NCI-H748 (cell line): ENCODE measurements at regions not wholly inside any gene's neighbourhood (a gene's known extent, or its start where the extent isn't known, plus 50 kb on each side); places are given as distances from the start of the nearest gene placed in this dataset.

Experiments
- DNase-seq: peaks from one replicate; lab custom pipeline; 2025; ENCODE audit not compliant: unreplicated experiment; lab: John Stamatoyannopoulos, UW

DNA sequence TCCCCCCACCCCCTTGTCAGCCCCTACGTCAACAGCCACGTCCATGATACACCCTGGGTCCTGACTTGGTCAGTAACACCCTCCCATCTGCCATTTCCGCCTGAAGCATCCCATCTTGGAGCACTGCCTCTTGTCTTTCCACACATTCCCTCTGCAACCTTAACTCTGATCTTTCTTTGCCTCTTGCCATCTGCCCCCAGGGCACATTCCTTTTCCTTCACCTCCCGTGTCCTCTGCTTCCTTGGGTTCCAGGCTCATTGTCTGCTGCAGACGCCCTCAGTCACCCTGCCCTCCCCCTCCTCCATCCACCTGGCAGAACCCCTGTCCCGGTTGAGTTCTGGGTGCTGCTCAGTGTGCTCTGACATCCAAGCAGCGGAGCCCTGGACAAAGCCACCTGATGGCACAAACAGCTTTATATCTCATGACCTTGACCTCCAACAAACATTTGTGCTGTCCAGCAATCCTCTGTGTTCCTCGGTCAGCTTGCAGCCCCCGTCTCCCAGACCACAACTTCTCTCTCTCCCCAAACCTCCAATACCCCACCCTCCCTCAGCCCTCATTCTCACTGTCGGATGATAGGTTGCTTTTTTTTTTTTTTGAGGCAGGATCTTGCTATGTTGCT is 97.7 kb upstream of the IER5L start:
- DNase-seq = no peak

DNA sequence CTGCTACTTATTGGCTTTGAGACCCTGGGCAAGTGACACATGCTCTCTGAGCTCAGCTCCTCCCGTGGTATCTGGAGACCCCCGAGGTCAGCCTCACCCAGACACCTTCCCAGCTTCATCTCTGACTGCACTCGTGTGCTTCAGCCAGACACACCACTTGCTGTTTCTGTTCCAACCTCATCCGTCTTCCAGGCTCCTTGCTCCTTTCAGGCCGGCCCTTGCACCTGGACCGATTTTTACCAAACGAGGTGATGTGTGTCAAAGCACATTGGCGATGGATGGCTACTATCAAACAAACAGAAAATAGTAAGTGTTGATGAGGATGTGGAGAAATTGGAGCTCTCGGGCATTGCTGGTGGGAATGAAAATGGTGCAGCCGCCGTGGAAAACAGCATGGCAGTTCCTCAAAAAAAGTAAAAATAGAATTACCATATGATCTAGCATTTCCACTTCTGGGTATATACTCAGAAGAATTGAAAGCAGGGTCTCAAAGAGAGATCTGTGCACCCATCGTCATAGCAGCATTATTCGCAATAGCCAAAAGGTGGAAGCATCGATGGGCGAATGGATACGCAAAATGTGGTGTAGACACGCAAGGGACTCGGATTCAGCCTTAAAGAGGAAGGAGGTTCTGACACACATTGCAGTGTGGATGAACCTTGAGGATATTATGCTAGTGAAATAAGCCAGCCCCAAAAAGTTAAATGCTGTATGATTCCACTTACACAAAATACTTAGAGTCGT is 96.1 kb upstream of the IER5L start:
- DNase-seq = no peak

DNA sequence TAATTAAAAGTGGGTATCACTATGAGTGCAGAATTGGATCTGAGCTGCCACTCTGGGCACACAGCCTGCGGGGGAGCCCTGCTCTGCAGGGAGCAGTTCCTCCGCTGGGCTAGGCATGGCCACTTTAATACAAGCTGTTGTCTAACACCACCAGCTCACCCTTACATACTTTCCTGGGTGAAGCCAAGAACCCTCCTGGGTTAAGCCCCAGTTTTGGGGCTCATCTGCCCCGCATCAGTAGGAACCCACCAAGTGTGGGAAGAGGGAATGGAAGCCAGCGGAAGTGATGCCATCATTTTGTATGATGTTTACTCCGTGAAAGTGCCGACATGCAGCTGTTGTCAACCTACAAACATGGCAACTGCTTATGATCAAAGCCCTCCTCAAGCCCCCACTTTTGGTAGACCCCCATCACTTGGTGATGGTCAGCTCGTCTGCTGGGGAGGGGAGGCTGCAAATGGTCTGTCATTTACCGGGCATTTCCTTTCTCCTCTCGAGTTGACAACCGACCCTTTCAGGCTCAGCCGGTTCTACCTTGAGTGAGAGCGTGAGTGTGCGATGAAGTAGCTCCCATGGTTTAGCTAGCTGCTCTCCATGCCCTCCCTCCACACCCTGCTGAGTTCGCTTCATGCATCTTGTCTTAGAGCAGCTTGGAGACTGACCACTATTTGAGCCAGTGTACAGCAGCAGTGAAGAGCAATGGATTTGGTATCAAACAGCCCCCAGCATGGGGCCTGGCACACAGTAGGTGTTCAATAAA is 95.3 kb upstream of the IER5L start:
- DNase-seq = no peak

DNA sequence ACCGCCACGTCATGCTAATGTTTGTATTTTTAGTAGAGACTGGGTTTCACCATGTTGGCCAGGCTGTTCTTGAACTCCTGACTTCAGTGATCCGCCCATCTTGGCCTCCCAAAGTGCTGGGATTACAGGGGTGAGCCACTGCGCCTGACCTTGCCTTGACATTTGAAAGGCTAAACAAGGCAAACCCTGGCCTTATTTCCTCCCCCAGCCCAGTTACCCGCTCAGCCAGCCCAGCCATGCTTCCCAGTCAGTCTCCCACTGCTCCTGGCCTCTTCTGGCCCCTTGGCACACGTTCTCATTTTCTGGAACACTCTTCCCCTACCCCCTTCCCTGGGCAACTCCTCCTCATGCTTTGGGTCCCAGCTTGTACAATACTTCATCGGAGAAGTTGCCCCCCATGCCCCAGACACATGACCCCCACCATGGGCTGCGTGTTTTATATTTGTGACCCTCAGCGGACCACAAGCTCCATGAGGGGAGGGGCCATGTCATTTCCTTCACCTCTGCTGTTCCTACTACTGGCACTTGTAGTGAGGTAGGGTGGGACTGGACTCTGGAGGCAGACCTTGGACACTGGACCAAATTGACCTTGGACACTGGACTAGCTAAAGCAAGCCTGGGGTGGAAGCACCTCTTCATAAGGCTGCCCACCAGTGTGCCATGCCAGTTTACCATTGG is 94.4 kb upstream of the IER5L start:
- DNase-seq = no peak

DNA sequence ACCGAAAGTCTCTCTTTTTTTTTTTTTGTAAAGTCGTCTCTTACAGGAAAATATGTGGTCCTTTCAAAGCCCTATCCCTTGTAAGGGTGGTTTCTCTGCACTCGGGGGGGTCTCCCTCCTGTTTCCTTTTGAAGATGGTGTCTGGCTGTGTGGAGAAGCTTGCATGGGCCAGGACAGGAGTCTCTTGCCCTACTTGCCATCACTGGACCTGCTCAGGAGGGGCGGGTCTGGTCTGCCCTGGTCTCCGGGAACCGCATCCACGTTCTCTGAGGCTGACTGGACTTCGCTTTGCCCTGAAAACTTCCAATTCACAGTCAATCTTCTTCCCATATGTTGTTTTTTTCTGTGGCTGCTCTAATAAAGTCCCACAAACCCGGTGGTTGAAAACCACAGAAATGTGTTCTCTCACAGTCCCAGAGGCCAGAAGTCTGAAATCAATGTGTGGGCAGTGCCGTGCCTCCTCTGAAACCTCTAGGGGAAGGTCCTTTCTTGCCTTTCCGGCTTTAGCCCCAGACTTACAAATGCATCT is 92.9 kb upstream of the IER5L start:
- no peak for DNase-seq

DNA sequence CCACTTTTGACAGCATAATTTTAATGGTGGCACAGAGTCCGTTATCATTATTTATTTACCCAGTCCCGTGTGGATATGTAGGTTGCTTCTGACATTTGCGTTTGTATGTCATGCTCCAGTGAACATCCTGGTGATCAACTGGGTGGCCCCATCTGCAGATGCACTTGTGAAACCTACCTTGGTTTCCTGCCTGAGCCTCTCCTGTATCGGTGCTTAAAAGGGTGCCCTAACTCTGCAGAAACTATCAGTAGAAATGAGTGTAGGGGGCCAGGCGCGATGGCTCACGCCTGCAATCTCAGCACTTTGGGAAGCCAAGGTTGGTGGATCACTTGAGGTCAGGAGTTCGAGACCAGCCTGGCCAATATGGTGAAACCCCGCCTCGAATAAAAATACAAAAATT is 92.1 kb upstream of the IER5L start:
- no peak for DNase-seq

DNA sequence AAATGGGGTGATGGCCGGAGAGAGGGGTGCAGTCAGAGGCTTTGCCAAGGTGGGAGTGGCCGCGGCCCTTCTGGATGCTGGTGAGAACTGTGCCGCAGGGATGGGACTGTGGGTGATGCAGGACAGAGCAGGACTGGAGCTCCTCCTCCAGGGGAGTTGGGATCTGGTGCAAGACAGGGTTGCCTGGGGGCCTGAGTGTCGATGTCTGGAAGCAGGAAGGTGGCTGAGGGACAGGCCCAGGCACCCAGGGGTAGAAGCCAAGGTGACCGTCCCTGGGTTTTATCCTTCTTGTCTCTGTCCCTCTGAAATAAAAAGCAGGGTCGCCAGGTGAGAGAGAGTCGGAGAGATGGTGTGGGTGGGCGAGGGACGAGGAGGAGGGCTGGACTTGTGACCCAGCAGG is 89.1 kb upstream of the IER5L start:
- no peak for DNase-seq

DNA sequence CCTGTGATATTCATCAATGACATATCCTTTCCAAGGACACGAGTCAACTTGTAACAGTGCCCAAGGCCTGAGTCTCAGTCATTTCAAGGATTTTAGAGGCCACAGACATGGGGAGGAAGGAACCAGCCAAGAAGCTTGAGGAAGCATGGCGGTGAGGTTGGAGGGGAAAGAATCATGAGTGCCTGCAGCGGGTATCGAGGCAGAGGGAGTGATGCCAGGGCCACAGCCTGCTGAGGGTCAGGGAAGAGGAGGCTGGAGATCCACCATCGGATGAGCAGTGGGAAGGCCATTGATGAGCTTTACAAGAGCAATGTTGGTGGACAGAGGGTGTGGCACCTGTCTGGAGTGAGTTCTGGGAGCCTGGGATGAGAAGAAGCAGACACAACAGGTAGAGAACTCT is 88.5 kb upstream of the IER5L start:
- no peak for DNase-seq

DNA sequence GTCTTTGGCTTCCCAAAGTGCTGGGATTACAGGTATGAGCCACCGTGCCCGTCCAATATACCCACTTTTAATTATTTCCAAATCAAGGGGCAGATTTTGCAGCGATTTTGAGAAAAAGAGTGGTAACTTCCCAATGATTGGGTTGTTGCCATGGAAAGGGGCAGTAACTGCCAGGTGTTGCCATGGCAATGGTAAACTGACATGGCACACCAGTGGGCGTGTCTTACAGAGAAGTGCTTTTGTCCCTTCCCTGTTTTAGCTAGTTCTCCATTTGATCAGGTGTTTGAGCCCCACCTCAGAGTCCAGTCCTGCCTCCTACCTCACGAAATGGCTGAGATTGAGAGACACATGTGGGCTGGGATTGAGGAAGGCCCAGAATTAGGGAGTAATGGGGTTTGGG is 86.3 kb upstream of the IER5L start:
- DNase-seq = peak; percentile 57

DNA sequence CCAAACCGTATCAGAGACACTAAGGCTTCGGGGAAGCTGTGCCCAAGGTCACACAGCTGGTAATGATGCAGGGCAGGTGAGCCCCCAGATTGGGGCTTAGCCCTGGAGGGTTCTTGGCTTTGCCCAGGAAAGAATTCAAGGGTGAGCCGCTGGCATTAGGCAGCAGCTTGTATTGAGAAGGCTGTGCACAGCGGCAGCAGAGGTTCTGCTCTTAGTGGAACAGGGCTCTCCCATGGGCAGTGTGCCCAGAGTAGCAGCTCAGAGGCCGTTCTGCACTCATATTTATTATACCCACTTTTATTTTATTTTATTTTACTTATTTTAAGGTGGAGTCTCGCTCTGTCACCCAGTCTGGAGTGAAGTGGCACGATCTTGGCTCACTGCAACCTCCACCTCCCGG is 85.8 kb upstream of the IER5L start:
- no peak for DNase-seq

DNA sequence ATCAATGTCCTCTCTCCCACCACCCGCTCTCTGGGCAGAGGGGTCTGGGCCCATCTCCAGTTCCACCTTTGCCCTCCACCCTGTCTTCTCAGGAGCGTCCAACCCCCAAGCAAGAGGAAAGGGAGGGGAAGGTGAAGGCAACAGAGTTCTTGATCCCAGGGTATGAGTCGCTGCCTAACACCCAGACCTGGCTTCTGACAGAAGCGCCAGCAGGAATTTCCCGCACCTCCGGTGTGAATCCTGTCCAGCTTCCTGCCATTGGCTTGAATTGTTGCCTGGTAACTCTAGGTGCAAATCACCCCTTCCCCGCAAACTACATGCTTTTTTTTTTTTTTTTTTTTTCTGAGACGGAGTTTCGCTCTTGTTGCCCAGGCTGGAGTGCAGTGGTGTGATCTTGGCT is 84.2 kb upstream of the IER5L start:
- no peak for DNase-seq

DNA sequence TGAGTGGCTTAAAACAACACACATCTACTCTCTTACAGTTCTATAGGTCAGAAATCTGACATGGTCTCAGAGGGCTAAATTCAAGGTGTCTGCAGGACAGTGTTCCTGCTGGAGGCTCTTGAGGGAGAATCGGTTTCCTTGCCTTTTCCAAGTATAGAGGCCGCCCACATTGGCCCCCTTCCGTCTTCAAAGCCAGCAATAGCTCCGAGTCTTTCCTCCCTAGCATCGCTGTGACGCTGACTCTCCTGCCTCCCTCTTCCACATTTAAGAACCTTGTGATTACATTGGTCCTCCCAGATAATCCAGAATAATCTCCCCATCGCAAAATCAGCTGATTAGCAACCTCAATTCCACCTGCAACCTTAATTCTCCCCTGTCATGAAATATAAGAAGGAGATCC is 81.3 kb upstream of the IER5L start:
- no peak for DNase-seq

DNA sequence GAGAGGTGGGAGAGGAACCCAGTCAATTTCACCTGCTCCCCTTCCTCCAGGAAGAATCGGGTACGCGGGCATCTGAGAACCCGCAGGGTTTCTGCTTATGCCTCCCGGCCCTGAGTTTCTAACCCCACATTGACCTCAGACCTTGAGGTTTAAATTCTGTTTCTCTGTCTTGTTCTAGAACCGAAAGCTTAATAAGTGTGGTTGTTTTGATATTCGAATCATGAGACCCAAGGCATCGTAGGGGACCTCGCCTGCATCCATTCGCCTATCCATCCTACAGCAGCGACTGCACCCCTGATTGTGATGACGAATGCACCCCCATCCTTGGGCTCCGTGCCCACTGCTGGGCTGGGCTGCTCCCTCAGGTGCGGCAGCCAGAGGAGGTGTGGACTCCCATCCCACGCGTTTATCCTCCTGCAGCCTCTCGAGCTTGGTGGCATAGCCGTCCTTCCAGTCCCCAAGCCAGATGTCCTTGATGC is 80.8 kb upstream of the IER5L start:
- no peak for DNase-seq

DNA sequence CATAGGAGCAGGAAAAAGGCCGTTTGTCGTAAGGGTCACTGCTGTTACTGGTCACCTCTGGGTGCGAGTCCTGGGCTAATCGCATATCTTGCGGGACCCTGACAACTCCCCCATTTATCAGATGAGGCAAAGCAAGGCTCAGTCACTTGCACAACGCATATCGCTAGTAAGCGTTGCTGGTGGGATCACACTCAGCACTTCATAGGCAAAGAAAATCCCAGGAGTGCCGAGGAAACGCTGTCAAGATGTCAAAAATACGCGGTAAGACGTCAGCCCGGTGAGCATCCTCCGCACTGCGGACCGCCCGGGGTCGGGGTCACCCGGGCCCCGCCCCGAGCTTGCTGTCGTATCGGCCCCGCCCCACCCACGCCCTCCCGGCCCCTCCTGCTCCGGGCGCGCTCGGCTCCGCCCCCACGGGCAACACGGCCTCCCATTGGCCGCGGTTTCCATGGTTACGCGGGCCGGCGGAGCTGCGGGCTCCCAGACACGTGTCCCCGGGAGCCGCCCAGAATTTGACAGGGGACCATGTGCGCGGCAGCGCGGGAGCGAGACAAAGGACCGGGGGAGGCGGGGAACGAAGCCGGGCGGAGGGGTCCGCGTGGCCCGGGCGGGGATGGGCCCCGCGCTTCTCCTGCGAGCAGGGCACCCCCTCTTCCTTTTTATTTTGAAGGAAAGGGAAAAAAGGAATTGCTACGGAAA is 80.2 kb upstream of the IER5L start:
- peak; percentile 97 for DNase-seq

DNA sequence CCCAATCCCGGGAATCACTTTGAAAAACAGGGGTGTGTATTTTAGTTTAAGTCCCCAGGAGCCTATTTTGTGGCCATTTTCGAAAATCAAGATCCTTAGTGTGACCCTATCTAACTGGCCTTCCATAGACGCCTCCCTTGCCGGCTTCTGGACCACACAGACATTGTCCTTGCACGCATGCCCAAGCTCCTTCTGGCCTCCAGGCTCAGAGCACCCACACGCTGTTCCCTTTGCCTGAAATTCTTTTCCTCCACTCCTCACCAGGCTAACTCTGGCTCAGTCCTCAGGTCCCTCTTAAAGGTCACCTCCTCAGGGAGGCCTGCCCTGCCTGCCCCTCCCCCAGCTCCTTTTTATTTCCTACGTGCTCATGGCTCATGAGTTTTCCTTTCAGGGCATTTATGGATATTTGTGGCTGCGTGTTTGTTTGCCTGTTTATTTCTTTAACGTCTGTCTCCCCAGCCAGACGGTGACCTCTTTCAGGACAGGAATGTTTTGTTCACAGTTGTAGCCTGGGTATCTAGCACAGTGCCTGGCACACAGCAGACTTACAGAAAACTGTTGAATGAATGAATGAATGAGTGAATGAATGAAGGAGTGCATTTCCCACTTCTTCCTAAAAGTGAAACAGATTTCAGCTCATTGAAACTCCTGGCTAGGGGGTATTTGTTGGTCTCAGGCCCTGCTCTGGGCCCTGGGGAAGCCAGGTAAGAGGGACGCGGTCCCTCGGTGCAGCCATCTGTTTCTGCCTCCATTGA is 79.1 kb upstream of the IER5L start:
- DNase-seq = no peak

DNA sequence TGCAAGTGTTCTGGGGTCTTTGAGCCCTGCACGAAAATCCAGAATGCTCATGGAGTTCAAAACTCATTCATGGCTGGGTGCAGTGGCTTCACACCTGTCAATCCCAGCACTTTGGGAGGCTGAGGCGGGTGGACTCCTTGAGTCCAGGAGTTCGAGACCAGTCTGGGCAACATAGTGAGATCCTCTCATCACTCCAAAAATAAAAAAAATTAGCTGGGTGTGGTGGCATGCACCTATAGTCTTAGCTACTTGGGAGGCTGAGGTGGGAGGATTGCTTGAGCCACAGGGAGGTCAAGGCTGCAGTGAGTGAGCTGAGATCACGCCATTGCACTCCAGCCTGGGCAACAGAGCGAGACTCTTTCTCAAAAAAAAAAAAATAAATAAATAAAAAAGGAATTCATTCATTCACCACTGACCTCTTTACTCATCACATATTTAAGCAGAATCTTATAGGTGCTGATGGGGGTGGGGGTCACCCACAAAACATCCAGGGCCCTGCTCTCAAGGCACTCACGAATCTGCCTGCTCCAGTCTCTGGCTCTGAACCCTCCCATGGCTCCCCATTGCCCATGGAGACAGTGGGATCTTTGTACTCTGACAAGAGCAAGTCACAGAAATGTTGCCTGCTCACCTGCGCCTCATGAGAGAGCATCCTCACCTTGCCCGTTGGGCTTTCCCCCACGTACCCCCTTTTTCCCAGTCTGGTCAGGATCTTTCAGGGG is 76.7 kb upstream of the IER5L start:
- DNase-seq = no peak

DNA sequence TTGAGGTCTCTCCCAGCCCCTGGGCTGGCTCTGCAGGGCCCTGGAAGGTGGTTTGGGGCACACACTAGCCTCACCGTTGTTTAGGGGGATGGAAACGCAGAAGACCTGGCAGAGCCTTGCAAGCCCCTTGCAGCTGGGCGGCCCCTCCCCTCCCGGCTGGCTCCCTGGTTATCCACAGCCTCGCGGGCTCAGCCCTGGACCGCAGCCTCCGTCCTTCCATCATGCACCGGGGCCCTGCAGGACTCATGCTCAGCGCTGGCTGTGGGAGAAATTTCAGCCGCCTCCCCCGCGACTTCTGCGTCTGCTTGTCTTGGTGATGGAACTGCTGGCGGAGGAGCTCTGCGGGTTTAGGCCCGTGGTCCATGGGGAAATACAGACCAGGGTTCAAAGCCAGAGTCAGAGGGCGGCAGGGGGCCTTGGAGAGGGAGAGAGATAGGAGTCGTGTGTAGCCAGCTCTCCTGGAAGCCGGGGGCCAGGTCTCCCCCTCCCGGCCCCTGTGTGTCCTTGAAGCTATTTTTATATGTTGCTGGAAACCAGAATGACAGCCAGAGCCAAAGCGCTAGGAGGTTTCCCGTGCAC is 75.8 kb upstream of the IER5L start:
- no peak for DNase-seq

DNA sequence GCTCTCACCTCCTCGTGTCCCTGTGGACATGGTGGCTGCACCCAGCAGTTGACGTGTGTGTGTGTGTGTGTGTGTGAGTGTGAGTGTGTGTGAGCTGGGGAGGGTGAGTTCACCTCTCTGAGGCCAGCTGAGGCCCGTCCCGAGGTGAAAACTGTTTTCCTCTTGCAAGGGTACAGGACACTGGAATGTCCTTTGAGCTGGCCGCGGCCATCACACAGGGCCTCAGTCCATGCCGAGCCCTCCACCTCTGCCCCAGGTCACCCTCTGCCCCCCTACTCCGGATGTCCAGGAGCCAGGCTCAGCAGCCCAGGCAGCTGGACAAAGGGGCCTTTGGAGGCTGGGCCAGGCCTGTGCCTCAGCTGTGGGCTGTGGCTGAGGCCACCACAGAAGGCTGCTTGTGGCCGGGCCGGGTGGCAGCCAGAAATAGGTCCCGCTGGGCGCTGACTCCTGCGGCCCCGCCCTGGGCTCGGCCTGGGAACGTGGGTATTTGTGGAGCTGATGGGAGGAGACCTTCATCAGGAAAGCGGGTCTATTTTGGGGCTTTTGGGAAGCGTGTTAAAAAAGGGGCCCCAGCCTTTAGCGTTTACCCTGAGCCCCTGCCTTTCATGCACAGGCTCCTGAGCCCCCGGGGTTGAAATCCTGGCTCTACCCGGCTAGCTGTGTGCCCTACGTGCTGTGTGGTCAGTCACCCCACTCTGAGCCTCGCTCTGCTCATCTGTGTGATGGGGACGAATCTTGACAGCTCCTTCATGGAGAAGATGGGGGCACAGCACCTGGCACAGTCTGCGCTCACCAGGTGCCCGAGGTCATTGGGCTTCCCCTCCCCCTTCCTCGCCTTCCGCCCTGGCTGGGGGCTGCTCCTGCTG is 75.1 kb upstream of the IER5L start:
- DNase-seq = no peak
